ENCODE measurements at regions not wholly inside any gene's neighbourhood (a gene's known extent, or its start where the extent isn't known, plus 50 kb on each side); places are given as distances from the start of the nearest gene placed in this dataset.

DNA sequence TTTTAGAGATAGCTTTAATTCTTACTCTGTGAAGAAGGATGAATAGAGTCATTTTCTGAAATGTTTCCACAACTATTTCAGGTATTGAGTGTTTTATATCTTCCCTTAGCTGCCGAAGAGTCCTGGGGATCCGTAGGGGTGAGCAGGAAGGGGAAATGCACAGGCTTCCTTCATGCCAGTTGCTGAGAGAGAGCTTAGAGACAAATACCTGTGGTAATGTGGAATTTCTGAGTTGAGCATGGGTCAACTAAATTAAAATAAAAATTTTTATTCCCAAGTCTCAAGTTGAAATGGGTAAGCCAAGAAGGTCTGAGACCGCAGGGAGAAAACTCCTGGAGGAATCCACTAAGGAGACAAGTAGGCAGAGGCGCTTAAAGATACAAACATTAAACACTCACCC is 185.7 kb downstream of the DAD1 start:
- DNase-seq, result no peak
- Mint-ChIP-seq H3K27ac (no peak overlapping the region), H3K4me3 (no peak overlapping the region), H3K9me3 (no peaks in the 10 kb centered on the region), H3K27me3 (no peaks in the 10 kb centered on the region), H3K4me1 (no peaks in the 10 kb centered on the region)
- ATAC-seq, result no peak

- Mint-ChIP-seq H3K9me3 (no peaks in the 10 kb centered on the region), H3K27ac (no peak overlapping the region), H3K4me3 (no peak overlapping the region), H3K27me3 (no peaks in the 10 kb centered on the region), H3K4me1 (no peaks in the 10 kb centered on the region)
- ATAC-seq (no peak), DNase-seq (no peak)
These were observed 188.3 kb downstream of the DAD1 start for GRCh38 chr14:22400655-22401259.

DNA sequence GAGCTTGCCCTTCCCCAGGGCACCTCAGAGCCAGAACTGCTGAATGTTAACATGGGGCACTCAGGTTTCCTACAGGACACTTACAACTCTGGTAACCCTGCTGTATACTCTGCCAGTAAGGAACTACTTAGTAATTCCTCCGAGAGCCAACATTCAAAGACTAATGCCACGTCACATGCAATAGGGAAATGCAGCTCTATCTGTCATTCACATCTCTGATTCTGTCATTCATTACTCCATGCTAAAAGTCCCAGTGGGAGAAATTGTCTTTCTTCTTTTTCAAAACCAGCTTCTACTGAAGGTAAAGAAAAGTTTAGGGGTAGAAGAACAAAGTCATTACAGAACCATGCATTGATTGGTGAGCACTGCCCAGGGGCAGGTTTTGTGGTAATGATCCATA is 189.2 kb downstream of the DAD1 start:
- no peaks in the 10 kb centered on the region for H3K27me3 Mint-ChIP-seq
- no peaks in the 10 kb centered on the region for H3K4me1 Mint-ChIP-seq
- DNase-seq (no peak), ATAC-seq (no peak)
- H3K27ac Mint-ChIP-seq, result no peak overlapping the region
- H3K4me3 Mint-ChIP-seq, result no peak overlapping the region
- no peaks in the 10 kb centered on the region for H3K9me3 Mint-ChIP-seq

DNA sequence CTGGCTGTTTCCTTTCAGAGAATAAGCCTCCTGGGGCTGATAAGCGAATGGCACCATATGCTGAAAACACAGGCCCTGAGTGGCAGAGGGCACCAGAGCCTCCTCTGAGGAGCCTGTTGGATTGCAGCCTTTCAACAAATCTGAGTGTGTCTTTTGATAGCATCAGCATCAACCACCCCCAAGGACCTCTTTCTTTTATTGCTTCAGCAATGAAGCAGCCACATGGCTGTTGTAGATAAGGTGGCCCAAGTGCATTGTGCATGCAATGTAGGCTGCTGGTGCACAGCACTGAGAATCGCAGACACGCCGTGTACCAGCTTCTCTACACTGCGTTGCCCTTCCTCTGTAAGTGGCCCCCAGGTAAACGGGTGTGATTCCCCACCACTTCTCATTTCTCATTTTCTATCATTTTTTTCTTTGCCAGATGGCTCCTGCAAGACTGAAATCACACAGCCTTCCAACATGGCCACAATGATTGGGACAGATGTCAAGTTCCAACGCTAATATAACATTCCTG is 191.7 kb downstream of the DAD1 start:
- ATAC-seq (no peak), DNase-seq (no peak)
- Mint-ChIP-seq H3K4me3 (no peak overlapping the region), H3K27ac (no peak overlapping the region), H3K9me3 (no peaks in the 10 kb centered on the region), H3K27me3 (no peaks in the 10 kb centered on the region), H3K4me1 (no peaks in the 10 kb centered on the region)

- DNase-seq (no peak), ATAC-seq (no peak)
- Mint-ChIP-seq H3K4me3 (no peak overlapping the region), H3K27ac (no peak overlapping the region), H3K9me3 (no peaks in the 10 kb centered on the region), H3K27me3 (no peaks in the 10 kb centered on the region), H3K4me1 (no peaks in the 10 kb centered on the region)
These were observed 193.2 kb downstream of the DAD1 start for GRCh38 chr14:22395803-22396202.

DNA sequence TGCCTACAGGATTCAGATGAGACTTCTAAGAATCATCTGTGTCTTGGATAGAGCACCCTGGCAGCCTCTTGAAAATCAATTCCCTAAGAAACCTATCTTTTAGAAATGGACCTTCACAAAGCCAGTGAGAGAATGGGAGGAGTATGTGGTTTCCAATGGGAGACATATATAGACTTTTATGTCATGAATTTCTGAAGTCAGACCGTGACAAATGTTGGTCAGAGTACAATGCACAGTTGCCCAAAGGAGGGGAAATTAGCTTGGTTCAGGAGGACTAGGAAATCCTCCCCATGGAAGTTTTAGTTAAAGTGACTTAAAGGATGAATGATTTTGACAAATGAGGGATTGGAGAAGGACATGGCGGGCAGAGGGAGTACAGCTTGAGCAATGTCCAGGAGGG is 194.4 kb downstream of the DAD1 start:
- Mint-ChIP-seq H3K27me3 (no peaks in the 10 kb centered on the region), H3K27ac (no peak overlapping the region), H3K4me3 (no peak overlapping the region), H3K9me3 (no peaks in the 10 kb centered on the region), H3K4me1 (no peaks in the 10 kb centered on the region)
- DNase-seq (no peak), ATAC-seq (no peak)

DNA sequence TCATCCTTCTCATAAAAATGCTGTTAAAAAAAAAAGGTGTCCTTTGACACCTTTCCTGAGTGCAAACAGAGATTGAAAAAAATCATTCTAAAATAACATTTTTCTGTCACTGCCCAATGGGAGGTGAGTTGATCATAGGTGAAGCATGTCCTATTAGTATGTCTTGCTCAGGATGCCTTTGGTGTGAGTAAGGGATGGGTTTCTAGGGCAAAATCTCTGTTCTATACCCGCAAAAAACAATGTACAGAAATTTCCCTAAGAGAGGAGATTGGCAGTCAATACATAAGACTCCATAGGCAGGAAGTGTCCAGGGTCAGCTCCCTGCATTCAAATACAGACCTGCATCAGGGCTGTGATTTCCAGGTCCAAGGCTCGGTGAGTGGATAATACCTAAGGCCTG is 195.2 kb downstream of the DAD1 start:
- DNase-seq (no peak), ATAC-seq (no peak)
- Mint-ChIP-seq H3K4me1 (no peaks in the 10 kb centered on the region), H3K27ac (no peak overlapping the region), H3K9me3 (no peaks in the 10 kb centered on the region), H3K27me3 (no peaks in the 10 kb centered on the region), H3K4me3 (no peak overlapping the region)

- Mint-ChIP-seq H3K4me1 (no peaks in the 10 kb centered on the region), H3K4me3 (no peak overlapping the region), H3K27ac (no peak overlapping the region), H3K27me3 (no peaks in the 10 kb centered on the region), H3K9me3 (no peaks in the 10 kb centered on the region)
- no peak for DNase-seq
- ATAC-seq, result no peak
These were observed 197.0 kb downstream of the DAD1 start for GRCh38 chr14:22391908-22392565.

DNA sequence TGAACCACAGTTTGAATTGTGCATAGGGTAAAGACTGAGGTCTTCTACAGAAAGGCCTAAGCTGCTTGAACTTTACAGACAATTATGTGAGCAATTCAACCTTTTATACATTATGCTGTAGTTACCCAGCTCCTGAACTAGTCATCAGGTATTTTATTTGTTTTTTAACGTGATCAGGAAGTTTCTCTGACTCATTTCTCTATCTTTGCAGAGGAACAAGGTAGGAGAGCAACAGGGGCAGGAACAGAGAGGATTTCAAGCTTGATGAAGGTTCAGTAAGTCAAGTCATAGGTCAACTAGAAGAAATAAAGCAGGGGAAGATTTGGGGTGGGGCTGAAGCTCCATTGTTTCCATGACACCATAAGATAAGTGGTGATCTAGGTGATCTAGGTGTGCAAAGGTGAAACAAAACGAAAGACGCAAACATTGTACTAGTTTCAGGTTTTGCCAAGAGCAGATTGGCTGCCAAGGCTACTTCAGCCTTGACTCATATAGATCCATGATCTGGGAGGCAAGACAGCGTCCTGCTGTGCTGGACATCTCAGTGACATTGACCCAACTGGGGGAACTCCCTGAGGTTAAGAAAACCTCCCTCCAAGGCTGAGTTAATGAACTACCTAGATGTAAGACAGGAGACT is 198.1 kb downstream of the DAD1 start:
- H3K27ac Mint-ChIP-seq, result no peak overlapping the region

GRCh38 chr14:22390195-22390594 is 198.8 kb downstream of the DAD1 start:
- no peaks in the 10 kb centered on the region for H3K9me3 Mint-ChIP-seq
- DNase-seq, result no peak
- H3K4me1 Mint-ChIP-seq, result no peaks in the 10 kb centered on the region
- no peak overlapping the region for H3K4me3 Mint-ChIP-seq
- H3K27me3 Mint-ChIP-seq, result no peaks in the 10 kb centered on the region
- ATAC-seq, result no peak
- no peak overlapping the region for H3K27ac Mint-ChIP-seq

More for the DNA sequence above, 198.1 kb downstream of the DAD1 start:
- H3K4me1 Mint-ChIP-seq, result no peaks in the 10 kb centered on the region
- no peak for DNase-seq
- no peaks in the 10 kb centered on the region for H3K27me3 Mint-ChIP-seq
- no peak overlapping the region for H3K4me3 Mint-ChIP-seq
- ATAC-seq, result no peak
- no peaks in the 10 kb centered on the region for H3K9me3 Mint-ChIP-seq

- Mint-ChIP-seq H3K27ac (no peak overlapping the region), H3K27me3 (no peaks in the 10 kb centered on the region), H3K4me3 (no peak overlapping the region), H3K9me3 (no peaks in the 10 kb centered on the region), H3K4me1 (no peaks in the 10 kb centered on the region)
- DNase-seq (no peak), ATAC-seq (no peak)
These were observed 200.1 kb downstream of the DAD1 start for GRCh38 chr14:22388669-22389595.

GRCh38 chr14:22387776-22388241 is 201.2 kb downstream of the DAD1 start:
- Mint-ChIP-seq H3K27ac (no peak overlapping the region), H3K9me3 (no peaks in the 10 kb centered on the region), H3K4me3 (no peak overlapping the region), H3K4me1 (no peaks in the 10 kb centered on the region), H3K27me3 (no peaks in the 10 kb centered on the region)
- no peak for ATAC-seq
- no peak for DNase-seq

DNA sequence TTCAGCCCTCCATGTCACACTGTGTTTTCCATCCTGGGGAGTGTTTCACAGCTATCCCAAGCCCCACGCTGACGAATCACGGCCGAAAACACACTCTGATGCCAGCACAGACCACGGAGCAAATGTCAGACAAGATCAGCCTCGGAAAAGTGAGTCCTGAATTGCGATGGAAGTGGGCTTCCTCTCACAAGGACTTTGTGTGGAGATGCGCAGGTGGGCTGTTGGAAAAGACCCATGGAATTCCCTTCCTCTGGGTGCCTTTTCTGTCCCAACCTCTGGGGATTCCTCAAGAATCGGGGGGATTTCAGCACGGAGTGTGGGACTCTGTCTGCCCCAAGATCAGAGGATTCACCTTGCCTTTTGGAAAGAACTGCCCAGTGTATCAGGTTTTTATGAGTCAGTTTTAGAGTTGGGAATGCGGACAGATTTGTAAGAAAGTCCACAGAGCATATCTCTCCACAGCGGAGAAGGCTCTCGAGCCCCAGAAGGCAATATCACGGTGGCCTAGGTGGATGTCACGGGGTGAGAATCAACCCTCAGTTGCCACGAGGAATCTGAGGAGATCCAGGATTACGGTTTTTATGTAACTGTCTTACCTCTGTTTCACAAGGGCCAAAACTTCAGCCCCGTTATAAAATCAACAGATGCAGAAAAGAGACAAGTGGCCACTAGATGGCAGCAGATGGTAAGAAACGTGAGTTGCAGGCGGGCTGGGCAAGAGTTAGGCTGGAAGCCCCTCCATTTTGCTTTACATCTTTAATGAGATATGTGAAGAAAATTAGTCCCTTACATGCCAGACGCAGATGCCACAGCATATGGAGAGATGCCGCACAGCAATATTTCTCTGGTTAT is 201.9 kb downstream of the DAD1 start:
- Mint-ChIP-seq H3K27ac (no peak overlapping the region), H3K9me3 (no peaks in the 10 kb centered on the region)

DNA sequence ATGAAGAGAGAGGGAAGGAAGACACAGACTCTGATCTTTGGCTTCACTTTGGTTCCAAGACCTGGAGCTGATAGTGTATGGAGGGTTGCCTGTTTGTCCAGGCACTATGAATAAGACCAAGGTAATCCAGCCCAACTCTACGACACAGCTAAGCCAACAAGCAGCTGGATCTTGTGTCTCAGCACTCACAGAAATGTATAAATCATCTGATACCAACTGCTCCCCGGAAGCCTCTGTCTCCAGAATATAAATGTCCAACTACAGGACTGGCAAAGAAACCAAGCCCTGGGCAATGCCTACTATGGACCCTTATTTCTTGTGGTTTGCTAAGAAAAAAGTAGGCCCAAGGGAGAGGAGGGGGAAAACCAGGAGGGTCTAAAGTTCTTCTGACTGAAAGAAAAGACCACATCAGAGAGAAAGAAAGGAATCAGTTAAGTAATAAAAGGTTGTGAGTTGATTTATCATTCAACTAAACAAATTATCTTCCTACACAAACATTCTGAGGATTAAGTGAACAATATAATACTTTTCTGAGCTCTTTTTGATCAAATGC is 204.0 kb downstream of the DAD1 start:
- DNase-seq, result no peak
- no peak overlapping the region for H3K27ac Mint-ChIP-seq
- H3K27me3 Mint-ChIP-seq, result no peaks in the 10 kb centered on the region
- H3K4me1 Mint-ChIP-seq, result no peaks in the 10 kb centered on the region
- H3K4me3 Mint-ChIP-seq, result no peak overlapping the region
- no peaks in the 10 kb centered on the region for H3K9me3 Mint-ChIP-seq
- ATAC-seq, result no peak

More for the DNA sequence above, 201.9 kb downstream of the DAD1 start:
- Mint-ChIP-seq H3K27me3 (no peaks in the 10 kb centered on the region), H3K4me3 (no peak overlapping the region), H3K4me1 (no peaks in the 10 kb centered on the region)
- ATAC-seq, result no peak
- no peak for DNase-seq

All from stimulated activated naive CD8-positive, alpha-beta T cell treated with anti-CD3 and anti-CD28 coated beads, Interleukin-15, amount 100 ng/mL, for 72 hours (primary cell).